ENCODE measurements at regions not wholly inside any gene's neighbourhood (a gene's known extent, or its start where the extent isn't known, plus 50 kb on each side); places are given as distances from the start of the nearest gene placed in this dataset.

DNA sequence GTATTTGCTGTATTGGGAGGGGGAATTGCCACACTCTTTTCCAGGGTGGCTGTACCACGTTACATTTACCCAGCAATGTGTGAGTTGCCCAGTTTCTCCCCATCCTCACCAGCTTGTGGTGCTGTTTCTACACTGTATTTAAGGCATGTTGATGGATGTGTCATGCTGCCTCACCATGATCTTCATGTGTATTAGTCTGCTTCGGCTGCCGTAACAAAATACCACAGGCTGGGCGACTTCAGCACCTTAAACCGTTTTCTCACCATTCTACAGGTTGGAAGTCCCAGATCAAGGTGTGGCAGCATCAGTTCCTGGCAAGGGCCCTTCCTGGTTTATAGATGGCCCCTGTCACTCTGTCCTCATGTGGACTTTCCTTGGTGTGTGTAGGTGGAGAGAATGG, 169.7 kb downstream of the IGLL1 start:
- no peak for DNase-seq (ENCODE audit: low spot score)

DNA sequence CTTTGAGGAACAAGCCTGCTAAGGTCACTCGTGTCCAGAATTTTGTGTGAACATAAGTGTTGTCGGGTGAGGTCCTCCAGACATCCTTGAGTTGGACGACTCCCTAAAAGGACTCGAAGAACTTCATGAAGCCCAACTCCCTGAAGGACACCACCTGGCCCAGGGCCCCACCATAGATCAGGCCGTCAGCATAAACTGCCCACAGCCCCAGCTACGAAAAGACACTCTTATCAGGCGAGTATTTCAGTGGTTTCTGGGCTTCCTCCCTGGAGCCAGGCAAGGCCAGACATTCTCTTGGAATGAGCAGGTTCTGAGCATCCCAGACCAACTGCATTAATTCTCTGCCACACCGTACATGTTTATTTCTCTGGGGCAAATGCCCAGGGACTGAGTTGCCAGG, 170.1 kb downstream of the IGLL1 start:
- no peak for DNase-seq (ENCODE audit: low spot score)

GRCh38 chr22:23408321-23408720, 171.8 kb downstream of the IGLL1 start:
- no peak for DNase-seq (ENCODE audit: low spot score)

GRCh38 chr22:23405366-23405851, 174.7 kb downstream of the IGLL1 start:
- no peak for DNase-seq (ENCODE audit: low spot score)

DNA sequence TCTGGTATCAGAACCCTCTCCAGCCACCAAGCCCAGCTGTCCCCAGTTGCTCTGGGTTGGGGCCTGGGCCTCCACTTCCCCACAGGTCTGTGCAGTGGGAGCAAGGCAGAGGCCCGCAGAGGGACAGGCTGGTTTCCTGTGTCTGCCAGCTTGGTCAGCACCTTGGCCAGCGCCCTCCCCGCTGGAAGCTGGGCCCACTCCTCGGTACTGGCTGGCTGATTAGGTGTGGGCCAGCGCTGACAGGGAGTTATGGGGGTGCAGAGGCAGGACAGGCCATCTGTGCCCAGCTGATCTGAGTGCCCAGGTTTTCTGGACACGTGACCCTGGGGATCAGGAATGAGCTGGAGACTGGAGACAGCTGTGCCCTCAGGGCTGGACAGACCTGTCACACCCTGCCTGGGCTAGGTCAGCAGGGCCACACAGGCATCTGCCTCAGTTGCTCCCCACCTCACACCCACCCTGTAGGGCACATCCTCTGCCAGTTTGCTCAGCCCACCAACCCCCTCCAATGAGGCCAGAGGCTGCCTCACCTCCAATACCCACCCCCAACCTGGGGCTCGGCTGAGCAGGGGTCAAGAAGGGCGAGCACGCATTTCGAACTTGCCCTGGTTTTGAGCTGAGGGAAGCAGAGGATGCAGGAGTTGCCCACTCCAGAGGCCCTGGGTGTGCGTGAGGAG, 175.3 kb downstream of the IGLL1 start:
- DNase-seq (ENCODE audit: low spot score): peak; percentile 71

DNA sequence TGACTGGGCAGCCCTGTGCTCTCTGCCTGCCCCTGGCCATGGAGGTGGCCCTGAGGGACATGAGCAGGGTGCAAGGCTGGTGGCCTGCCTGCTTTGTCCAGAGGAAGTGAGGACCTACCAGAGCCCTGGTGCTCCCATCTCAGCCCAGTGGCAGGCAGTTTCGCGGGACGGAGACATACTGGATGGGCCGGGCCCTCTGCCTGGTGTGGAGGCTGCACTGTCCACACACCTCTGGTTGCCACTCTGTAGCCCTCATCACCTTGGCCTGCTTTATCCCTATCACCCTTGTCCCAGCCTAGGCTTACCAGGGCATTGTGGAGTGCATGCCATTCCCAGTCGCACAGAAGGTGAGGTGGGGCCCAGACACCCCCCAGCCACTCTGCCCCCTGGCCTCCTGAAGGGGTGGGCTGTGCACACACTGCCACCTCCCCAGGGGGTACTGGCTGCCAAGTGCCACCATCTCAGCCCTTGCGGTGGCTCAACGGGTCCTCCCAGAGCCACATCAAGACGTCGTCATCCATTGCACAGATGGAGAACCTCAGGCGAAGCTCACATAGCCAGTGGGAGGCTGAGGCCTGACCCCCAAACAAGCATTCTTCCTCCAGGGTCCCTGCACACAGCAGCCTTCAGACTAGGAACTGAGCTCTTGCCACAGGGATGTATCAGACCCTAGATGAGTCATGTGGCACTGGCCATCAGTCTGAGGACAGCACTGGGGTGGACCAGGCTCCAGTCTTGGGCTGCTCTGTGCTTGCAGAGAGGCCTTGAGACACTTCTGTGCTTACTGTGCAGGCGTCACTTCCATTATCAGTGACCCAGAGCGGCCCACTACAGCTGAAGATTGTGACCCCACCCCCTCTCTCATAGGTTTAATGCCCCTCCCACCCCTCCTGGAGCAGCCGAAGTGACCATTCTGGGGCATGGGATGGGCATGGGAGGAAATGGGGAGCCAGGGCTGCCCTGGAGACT, 176.1 kb downstream of the IGLL1 start:
- DNase-seq (ENCODE audit: low spot score): no peak

DNA sequence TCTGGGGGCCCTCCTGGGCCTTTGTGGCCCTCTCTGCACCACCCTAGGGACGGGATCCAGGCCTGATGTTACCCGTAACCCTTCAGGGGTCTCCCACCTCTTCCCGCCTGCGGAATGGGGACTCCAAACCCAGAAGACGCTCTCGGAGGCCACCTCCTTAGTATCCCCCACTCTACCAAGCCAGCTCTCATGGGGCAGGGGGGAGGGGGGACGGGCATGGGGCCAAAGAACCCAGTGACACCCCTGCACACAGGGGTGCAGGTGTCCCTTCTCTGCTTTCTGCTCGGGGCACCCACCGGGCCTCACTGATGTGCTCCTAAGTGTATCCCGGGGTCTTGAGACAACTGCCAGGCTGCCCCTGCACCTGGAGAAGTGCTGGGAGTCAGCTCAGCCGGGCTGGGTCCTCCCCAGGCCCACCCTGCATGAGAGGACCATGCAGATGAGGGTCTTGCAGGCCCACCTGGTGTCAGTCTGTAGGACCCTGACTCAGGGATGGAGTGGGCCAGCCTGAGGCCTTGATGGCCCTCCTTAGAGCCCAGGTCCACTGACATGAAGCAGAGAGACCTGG, 176.9 kb downstream of the IGLL1 start:
- no peak for DNase-seq (ENCODE audit: low spot score)

DNA sequence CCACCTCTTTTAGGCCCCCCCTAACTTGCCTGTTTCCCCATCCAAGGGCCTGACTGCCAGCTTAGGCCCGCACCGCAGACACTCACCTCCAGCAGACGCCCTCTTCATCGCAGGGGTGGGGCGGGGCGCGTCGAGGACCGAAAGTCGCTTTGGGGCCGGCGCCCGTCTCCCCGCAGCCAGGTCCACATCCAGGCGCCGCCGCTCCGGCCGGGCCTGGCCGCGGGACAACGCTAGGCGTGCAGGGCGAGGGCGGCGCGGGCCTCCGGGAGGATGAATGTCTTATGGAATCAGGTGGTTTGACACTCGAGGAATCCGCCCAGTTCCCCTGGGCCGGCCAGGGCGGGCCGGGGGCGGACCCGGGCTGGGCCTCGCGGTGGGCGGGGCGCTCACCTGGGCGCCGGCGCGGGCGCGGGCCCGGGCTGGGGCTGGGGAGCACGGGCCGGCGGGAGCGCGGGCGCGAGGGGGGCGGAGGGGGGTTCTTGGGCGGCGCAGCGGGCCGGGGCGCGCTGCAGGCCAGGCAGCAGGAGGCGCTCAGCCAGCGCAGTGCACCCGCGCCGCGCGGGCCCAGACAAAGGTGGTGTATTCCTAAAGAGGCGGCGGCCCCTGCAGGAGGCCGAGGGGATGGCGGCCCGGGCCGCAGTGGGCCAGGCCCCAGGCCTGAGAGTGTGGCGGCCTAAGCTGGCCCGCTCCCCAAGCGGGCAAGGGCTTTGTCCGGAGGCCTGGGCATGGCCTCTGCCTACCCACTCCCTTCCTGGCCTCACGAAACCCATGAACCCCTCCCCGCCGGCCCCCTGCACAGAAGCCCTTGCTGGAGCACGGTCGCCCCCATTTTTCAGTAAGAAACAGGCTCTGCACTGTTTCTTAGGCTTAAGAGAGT, 177.6 kb downstream of the IGLL1 start:
- DNase-seq (ENCODE audit: low spot score): peak; percentile 49

GRCh38 chr22:23401910-23402274, 178.2 kb downstream of the IGLL1 start:
- no peak for DNase-seq (ENCODE audit: low spot score)

DNA sequence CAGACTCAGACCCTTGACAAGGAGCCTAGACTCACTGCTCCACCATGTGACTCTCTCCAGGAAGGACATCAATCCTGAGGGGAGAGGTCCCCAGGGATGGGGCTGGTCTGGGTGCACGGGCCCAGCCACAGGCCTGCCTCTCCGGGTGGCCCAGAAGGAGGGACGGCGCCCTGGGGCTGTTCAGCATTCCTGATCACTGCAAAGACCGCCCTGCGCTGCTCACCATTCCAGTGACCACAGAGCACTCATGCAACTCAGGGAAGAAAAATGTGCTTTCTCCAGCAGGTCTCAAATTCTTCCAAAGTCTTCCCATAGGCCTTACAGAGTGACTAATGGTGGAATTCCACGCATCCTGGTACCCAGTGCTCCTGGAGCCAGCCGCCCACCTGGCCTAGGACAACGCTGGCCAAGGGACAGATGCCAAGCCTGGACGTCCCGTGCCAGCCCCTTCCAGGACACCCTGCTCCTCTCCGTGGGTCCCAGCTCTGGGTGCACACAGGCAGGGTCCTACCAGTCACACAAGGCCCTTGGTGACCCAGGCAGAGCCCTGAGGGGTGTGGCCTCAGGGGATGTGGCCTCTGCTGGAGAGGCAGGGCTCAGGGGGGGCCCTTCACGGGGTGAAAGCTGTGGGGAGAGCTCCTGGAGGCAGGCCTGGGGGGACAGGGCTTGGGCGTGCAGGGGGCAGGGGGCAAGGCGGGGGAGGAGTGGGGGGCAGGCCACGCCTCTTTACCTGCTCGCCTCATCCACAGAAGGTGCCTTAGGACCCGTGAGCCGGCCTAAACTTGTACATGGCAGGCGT, 178.8 kb downstream of the IGLL1 start:
- DNase-seq (ENCODE audit: low spot score): no peak

DNA sequence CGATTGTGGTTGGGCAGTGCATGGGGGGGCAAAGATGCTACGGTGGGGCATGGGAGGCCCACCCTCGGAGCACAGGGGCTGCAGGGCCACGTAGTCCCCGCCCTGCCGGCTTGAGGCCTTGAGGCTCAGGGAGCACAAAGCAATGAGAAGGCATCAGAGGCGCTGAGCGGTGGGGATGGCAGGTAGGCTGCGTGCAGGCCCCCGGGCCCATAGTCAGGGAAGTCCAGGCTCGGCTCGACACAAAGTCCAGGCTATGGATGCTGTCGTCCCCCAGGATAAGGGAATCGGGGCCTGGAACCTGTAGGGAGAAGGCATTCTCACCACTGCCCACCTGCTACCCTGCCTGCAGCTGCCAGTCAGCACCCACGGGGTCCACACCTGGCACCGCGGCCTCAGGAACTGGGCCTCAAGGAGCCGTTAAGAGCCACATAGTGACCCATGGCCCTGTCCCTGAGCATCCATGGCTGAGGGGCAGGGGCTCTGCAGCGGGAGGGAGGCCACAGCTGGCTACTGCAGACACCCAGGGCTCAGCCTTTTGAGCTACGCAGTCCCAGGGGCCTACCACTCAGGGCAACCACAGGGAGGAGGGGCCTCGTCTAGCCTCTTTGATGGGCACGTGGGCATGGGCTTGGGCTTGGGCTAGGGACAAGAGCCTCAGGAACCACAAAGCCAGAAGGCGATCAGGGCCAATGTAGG, 179.7 kb downstream of the IGLL1 start:
- DNase-seq (ENCODE audit: low spot score): no peak

GRCh38 chr22:23399367-23400285, 180.5 kb downstream of the IGLL1 start:
- no peak for DNase-seq (ENCODE audit: low spot score)

DNA sequence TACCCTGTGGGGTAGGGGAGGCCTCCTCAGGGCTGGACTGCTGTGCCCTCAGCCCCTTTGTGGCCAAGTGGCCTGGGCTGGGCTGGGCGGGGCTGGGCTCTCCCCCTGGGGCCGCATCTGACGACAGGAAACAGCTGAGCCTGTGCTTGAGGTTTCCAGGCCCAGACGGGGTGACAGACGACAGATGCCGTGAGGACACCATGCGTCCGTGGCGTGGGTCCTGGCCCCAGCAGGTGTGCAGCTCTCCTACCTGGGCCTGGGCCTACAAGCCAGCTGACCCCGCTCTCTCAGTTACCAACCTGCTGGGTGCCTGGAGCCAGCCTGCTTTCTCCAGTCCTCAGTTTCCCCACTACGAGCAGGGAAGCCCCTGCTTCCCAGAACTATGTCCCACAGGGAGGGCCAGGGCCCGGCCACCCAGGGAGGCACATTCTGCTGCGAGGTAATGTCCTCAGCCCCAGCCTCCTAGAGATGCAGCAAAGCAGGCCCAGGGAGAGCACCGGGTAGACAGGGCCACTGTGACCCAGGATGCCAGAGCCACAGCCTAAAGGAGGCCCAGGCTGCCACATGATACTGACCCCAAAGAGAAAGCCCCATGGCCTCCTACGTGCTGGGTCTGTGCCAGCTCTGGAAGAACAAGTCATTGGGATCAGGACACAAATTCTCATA, 181.3 kb downstream of the IGLL1 start:
- no peak for DNase-seq (ENCODE audit: low spot score)

DNA sequence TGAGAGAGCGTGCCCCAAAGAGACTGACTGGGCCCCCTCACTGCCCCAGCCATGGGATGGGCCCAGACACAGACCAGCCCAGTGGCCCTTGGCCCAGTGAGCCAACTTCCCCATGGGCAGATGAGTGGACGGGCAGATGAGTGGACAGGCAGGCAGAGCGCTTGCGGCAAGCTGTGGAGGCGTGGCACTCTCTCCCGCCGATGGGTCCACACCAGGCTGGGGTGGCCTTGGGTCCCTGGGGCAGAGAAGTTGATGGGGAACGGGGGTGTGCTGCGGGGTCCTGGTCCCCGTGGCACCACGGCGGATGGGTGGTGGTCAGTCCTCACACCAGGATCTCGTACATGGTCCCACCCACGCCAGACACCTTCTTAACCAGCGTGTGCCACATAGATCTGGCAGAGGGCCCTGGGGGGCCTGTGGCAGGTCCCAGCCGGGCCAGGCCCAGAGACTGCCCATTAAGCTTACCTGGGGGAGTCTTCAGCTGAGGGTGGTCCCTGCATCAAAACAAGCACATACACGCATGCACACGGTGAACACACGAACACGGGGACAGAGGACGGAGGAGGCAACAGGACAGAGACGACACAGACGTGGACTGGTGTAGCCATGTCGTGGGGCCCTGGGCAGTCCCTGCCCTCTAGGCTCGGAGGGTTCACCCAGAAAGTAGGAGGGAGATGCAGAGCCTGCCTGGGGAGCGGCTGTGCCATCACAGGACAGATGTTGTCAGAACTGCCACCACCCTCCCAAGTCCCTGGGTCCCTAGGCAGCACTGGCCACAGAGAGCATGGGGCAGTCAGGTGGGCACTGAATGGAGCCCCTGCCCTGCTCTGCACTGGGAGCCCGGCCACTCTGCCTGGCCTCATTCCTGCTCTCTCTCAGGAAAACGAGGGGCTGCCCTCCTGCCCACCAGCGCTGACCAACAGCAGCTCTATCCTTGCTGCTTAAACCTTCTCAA, 182.2 kb downstream of the IGLL1 start:
- no peak for DNase-seq (ENCODE audit: low spot score)

DNA sequence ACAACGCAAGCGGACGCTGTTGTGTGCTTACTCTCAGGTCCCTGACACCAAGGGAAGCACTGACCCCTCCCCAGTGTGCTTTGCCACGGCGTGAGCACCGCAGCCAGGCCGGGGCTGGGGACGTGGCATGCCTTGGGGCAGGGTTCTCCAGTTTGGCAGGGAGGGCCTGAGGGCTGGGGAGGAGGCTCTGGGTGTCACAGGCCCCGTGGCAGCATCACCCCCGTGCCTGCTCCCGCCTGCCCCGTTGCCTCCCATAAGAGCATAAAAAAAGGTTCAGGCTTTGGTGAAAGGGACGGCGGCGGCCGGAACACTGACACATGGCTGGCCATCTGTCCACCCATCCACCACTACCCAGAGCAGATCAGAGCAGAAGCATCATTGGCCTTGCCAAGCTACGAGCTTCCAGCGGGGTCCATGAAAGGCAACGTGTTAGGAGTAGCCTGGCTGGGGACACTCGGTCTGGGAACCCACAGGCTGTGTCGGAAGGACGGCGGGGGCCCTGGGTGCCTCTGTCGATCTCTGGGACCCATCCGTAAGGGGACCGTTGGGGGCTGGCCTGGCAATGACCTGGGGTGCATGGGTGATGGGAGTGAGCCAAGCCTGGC, 183.0 kb downstream of the IGLL1 start:
- no peak for DNase-seq (ENCODE audit: low spot score)

GRCh38 chr22:23396362-23397007, 183.6 kb downstream of the IGLL1 start:
- DNase-seq (ENCODE audit: low spot score): no peak

Data from umbilical cord (tissue), 1 donor.